ENCODE measurements at regions not wholly inside any gene's neighbourhood (a gene's known extent, or its start where the extent isn't known, plus 50 kb on each side); places are given as distances from the start of the nearest gene placed in this dataset.

DNA sequence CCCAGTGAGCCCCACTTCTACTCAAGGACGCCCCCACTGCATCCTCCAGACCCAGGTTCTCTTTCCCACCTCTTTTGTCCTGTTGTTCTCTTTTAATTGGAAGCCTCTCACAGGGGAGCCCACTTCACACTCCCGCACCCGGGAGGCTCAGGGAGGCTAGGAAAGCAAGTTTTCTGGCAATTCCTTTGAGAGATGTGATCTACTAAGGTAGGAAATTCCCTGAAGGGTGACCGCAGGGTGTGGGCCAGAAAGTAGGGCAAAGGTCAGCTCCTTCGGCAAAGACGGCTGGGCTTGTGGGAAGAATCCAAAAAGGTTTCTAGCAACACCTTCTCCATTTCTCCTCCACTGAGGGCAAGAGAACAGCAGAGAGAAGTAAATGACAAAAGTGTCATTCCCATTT, 98.1 kb upstream of the PTPN1 start:
- Mint-ChIP-seq H3K4me3 (no peak overlapping the region), H3K27ac (no peak overlapping the region), H3K9me3 (ENCODE audit: insufficient read depth) (no peaks in the 10 kb centered on the region), H3K4me1 (ENCODE audit: low read depth) (no peaks in the 10 kb centered on the region), H3K27me3 (ENCODE audit: low read depth) (peaks cover 25% of the 10 kb centered on the region), H3K36me3 (ENCODE audit: low read depth) (no peaks in the 10 kb centered on the region)
- ATAC-seq (no peak), DNase-seq (no peak)
- ChIA-PET POLR2A (no interaction called here), CTCF (no interaction called here)

DNA sequence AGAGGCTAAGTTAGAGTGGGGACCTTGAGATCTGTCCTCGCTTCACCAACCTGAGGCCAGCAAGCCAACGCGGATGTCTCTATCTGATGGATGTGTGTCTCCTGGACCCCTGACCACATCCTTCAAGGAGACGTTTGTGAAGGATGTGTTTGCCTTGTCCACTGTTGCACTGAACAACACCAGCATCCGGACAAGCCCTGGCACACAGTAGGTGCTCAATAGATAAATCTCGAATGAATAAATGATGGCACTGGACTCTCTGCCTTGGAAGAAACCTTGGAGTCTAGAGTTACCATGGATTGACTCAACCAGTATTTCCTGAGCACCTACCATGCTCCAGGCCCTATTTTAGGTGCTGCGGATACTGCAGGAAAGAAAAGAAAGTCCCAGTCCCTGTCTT, 97.7 kb upstream of the PTPN1 start:
- H3K4me3 Mint-ChIP-seq = no peak overlapping the region
- ChIA-PET CTCF (no interaction called here), POLR2A (no interaction called here)
- H3K36me3 Mint-ChIP-seq (ENCODE audit: low read depth) = no peaks in the 10 kb centered on the region
- H3K27ac Mint-ChIP-seq = no peak overlapping the region
- H3K4me1 Mint-ChIP-seq (ENCODE audit: low read depth) = no peaks in the 10 kb centered on the region
- ATAC-seq (no peak), DNase-seq (no peak)
- no peaks in the 10 kb centered on the region for H3K9me3 Mint-ChIP-seq (ENCODE audit: insufficient read depth)
- peaks cover 27% of the 10 kb centered on the region for H3K27me3 Mint-ChIP-seq (ENCODE audit: low read depth)

DNA sequence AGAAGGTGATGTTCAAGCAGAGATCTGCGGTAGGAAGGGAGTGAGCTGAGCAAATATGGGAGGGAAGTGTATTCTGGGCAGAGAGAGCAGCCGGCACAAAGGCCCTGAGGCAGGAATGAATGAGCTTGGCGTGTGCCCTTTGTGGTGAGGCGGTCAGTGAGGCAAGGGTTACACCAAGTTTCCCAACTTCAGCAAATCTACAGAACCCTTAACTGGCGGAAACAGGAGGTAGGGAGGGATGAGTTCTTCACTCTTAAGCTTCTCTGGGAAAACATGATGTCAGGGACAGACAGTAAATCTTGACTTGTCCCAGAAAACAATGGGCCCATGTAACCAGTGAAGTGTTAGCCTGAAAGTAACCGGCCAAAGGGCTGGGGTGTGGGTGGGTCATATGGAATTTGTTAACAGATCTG, 97.1 kb upstream of the PTPN1 start:
- Mint-ChIP-seq H3K27ac (no peak overlapping the region), H3K4me1 (ENCODE audit: low read depth) (no peaks in the 10 kb centered on the region), H3K36me3 (ENCODE audit: low read depth) (no peaks in the 10 kb centered on the region), H3K4me3 (no peak overlapping the region), H3K9me3 (ENCODE audit: insufficient read depth) (no peaks in the 10 kb centered on the region), H3K27me3 (ENCODE audit: low read depth) (peaks cover 31% of the 10 kb centered on the region)
- ChIA-PET POLR2A (no interaction called here), CTCF (no interaction called here)
- DNase-seq (no peak), ATAC-seq (no peak)

DNA sequence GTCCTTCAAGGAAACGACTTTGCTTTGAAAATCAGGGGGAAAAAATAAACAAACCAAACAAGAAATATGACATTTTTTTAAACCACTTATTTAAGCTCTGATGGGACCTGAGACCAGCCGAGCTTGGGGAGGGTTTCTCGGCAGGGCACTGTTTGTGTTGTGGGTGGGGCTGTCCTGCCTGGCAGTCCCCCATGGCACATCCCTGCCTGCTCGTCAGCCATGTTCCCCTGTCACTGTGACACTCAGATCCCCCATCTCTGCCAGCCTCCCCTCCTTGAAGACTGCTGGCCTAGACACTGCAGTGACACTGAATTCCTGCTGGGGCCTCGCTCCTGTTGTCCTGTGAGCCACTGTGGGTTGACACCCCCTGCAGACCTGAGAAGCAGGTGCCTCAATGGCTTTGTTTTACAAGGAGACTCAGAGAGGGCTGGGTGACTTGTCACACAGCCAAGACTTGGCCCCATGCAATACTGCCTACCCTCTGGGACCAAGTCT, 95.1 kb upstream of the PTPN1 start:
- H3K27ac Mint-ChIP-seq = peak overlapping the region; percentile 39
- CTCF ChIA-PET = interaction anchor here (1.1 kb wide), 1 partner anchor 52 kb away, joined by 3 read pairs; no protein-coding TSS in a partner anchor
- POLR2A ChIA-PET = no interaction called here
- no peak overlapping the region for H3K4me3 Mint-ChIP-seq
- H3K27me3 Mint-ChIP-seq (ENCODE audit: low read depth) = peaks cover 30% of the 10 kb centered on the region
- H3K36me3 Mint-ChIP-seq (ENCODE audit: low read depth) = no peaks in the 10 kb centered on the region
- H3K4me1 Mint-ChIP-seq (ENCODE audit: low read depth) = no peaks in the 10 kb centered on the region
- no peaks in the 10 kb centered on the region for H3K9me3 Mint-ChIP-seq (ENCODE audit: insufficient read depth)
- ATAC-seq (no peak), DNase-seq (no peak)

DNA sequence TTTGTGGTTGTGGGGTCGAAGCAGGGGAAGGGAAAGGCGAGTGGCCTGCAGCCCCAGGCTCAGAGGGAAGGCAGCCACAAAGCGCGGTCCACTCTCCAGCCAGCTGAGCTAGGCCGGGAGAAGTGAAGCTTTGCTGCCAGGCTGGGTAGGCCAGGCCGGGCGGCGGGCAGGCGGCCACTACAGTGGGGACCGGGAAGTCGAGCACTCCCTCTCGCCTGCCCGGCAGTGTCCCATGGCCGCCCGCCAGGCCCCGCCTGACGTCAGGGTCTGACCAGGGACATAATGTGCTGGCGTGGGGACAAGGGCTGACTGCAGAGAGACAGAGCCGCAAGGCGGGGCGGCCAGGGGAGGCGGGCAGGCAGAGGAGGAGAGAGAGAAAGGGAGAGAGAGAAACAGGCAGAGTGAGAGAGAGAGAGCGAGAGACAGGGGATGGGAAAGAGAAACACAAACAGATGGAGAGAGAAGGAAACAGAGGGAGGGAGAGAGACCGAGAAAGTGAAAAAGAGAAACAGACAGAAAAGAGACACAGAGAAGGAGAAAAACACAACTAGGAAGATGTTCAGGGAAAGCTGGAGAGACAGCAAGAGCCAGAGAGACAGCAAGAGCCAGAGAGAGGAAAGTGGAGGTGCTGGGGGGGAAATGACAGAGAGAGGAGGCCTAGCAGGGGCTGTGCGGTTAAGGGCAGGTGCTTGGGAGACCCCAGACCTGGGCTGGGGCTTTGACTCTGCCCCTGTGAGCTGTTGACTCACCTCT, 94.5 kb upstream of the PTPN1 start:
- ChIA-PET CTCF (interaction anchor here (1.1 kb wide), 1 partner anchor 51 kb away, joined by 3 read pairs; no protein-coding TSS in a partner anchor), POLR2A (no interaction called here)
- Mint-ChIP-seq H3K4me1 (ENCODE audit: low read depth) (no peaks in the 10 kb centered on the region), H3K27ac (peak overlapping the region; percentile 39), H3K36me3 (ENCODE audit: low read depth) (no peaks in the 10 kb centered on the region), H3K27me3 (ENCODE audit: low read depth) (peaks cover 30% of the 10 kb centered on the region), H3K9me3 (ENCODE audit: insufficient read depth) (no peaks in the 10 kb centered on the region), H3K4me3 (no peak overlapping the region)
- DNase-seq (no peak), ATAC-seq (no peak)

DNA sequence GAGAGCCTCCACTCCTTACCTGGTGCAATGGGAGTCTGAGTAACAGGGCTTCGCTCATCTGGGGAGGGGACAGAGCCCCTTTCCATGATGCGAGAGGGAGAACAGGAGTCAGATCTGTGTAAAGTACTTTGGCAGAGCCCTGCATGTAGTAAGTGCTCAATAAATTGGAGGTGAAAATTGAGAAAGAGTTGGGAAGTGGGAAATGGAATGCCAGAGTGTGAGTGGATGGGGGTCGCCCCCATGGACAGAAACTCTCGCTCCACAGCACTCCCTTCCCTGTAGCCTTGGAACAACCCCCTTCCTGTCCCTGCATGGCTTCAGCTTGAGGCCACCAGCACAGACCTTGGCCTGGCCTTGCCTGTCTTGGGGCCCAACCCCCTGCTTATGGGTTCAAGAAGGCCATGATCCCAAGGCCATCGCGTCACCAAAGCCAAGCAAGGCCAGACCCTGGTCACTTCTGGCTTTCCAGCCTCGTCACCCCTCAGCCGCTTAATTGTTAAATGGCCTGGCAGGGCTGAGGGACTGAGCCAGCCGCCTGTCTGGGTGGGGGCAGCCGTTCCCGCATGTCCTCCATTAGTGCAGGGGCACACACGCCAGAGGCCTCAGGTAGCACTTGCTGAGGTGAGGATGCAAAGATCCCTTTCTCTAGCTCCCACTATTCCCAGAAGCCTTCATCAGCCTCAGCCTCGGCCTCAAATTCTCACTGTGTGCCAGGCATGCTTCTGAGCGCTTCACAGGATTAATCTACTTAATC, 93.7 kb upstream of the PTPN1 start:
- no peaks in the 10 kb centered on the region for H3K4me1 Mint-ChIP-seq (ENCODE audit: low read depth)
- ATAC-seq (no peak), DNase-seq (no peak)
- H3K27ac Mint-ChIP-seq = no peak overlapping the region
- no peaks in the 10 kb centered on the region for H3K36me3 Mint-ChIP-seq (ENCODE audit: low read depth)
- H3K9me3 Mint-ChIP-seq (ENCODE audit: insufficient read depth) = no peaks in the 10 kb centered on the region
- ChIA-PET POLR2A (no interaction called here), CTCF (no interaction called here)
- H3K4me3 Mint-ChIP-seq = no peak overlapping the region
- peaks cover 30% of the 10 kb centered on the region for H3K27me3 Mint-ChIP-seq (ENCODE audit: low read depth)

DNA sequence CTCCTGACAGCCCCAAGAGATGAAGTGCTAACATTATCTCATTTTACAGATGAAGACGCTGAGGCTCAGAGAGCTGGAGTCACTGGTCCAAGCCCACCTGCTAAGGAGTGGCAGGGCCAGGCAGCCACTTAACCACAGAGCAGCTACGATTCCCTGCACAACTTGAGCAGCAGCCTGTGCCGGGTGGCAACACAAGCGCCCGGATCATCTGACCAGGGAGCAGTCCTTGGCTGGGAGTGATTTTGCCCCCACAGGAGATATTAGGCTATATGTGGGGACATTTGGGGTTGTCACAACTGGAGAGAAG, 93.2 kb upstream of the PTPN1 start:
- POLR2A ChIA-PET = no interaction called here
- CTCF ChIA-PET = no interaction called here
- DNase-seq (no peak), ATAC-seq (no peak)
- Mint-ChIP-seq H3K9me3 (ENCODE audit: insufficient read depth) (no peaks in the 10 kb centered on the region), H3K27me3 (ENCODE audit: low read depth) (peaks cover 27% of the 10 kb centered on the region), H3K36me3 (ENCODE audit: low read depth) (no peaks in the 10 kb centered on the region), H3K27ac (no peak overlapping the region), H3K4me1 (ENCODE audit: low read depth) (no peaks in the 10 kb centered on the region), H3K4me3 (no peak overlapping the region)

DNA sequence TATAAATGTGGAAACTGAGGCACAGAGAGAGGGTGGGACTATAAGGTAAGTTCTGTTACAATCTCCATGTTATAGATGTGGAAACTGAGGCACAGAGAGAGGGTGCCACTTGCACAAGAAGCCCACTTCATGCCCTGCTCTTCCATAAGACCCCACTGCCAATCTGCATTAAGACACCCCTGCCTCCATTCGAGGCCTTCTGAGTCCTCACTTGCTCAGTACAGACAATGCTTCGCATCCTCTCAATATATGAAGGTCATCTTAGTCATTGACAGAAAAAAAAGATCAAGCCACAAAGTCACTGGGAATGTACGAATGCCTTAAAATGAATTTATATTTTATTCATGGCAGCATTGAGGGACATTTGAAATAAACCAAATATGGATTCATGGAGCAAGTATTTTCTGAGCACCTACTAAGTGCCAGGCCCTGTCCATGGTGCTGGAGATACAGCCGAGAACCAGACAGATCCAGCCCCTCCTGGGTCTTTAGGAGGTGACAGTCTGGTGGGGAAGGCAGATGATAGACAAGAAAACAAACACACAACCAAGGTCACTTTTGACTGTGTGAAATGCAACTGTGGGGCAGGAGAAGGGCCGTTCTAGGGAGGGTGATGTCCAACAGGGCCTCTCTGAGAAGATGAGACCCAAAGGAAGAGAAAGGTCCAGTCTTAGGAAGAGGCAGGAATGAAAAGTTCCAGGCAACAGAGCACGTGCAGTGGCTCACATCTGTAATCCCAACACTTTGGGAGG, 92.5 kb upstream of the PTPN1 start:
- H3K27ac Mint-ChIP-seq = no peak overlapping the region
- POLR2A ChIA-PET = no interaction called here
- no peaks in the 10 kb centered on the region for H3K9me3 Mint-ChIP-seq (ENCODE audit: insufficient read depth)
- no peaks in the 10 kb centered on the region for H3K36me3 Mint-ChIP-seq (ENCODE audit: low read depth)
- no peak overlapping the region for H3K4me3 Mint-ChIP-seq
- ATAC-seq (no peak), DNase-seq (no peak)
- CTCF ChIA-PET = no interaction called here
- H3K4me1 Mint-ChIP-seq (ENCODE audit: low read depth) = no peaks in the 10 kb centered on the region
- peaks cover 25% of the 10 kb centered on the region for H3K27me3 Mint-ChIP-seq (ENCODE audit: low read depth)

DNA sequence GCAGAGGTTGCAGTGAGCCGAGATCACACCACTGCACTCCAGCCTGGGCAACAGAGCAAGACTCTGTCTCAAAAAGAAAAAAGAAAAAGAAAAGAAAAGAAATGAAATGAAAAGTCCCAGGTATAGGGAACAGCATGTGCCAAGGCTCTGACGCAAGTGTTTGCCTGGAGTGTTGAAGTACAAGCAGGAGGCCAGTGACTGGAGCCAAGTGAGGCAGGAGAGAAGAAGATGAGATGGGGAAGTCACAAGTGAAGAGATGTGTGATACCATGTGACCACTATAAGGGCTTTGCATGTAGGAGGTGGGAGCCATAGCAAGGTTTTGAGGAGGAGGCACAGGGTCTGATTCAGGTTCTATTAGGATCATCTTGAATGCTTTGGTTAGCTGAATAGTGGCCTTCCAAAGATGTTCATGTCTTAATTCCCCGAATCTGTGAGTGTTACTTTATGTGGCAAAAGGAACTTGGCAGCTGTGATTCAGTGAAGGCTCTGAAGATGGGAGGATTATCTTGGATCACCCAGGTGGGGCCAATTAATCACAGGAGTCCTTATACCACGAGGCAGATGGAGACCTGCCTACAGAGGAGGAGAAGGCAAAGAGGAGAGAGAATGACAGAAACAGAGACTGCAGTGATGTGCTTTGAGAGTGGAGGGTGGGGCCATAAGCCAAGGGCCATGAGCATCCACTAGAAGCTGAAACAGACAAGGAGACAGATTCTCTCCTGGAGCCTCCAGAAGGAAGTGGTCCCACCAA, 91.1 kb upstream of the PTPN1 start:
- no peaks in the 10 kb centered on the region for H3K4me1 Mint-ChIP-seq (ENCODE audit: low read depth)
- H3K27me3 Mint-ChIP-seq (ENCODE audit: low read depth) = peaks cover 17% of the 10 kb centered on the region
- H3K27ac Mint-ChIP-seq = no peak overlapping the region
- no peaks in the 10 kb centered on the region for H3K9me3 Mint-ChIP-seq (ENCODE audit: insufficient read depth)
- no peak overlapping the region for H3K4me3 Mint-ChIP-seq
- ATAC-seq = no peak
- H3K36me3 Mint-ChIP-seq (ENCODE audit: low read depth) = no peaks in the 10 kb centered on the region
- CTCF ChIA-PET = no interaction called here
- DNase-seq = no peak
- POLR2A ChIA-PET = no interaction called here

DNA sequence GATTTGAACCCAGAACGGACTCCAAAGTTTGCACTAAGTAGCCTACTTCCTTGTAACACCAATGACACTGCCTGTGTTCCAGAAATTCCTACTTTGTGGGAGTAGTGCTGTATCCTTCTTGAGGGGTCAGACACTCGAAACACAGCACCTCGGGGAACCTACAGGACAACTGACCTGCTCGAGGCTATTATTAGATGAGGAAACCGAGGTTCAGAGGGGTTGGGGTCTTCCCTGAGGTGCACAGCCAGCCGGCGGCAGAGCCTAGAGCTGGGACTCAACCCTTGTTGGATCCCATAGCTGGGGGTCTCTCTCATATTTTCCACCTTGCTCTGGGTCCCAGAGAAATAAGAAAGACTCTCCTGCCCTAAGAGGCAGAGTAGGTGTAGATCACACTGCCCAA, 89.8 kb upstream of the PTPN1 start:
- DNase-seq = no peak

DNA sequence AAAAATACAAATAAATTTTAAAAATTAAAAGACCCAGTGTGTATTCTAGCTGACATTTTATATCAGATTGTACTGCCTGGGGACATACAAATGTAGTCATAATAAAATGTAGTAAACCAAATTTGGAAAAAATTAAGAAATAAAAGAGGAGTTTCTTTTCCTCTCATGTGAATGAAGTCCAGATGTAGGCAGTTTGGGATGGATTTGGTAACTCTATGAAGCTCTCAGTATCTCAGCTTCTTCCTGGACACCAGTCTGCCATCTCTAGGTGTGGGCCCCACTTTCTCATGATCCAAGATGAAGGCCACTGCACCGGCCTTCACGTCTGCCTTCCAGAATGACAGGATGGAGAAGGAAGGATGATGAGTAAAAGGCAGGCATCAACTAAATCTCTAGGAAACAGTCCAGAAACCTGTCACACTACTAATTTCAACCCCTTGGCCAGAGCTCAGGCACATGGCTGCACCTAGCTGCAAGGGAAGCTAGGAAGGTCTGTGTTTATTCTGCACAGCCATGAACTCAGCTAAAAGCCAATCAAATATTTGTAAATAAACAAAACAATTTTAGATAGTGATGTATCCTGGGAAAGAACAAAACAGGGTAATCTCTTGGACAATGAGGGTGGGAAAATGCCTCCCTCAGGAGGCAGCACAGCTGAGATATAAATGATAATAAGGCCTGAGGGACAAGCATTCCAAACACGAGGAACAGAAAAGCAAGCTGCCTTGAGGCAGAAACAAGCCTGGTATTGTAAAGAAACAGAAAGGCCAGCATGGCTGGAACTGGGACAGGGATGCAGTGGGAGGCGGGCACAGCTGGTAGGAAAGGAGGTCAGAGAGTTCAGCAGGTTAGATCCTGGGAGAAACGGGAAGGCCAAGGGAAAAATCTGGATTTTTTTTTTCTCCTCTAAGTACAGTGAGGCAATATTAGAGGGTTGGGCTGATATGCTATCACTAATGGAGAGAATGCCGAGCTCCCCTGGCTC, 88.5 kb upstream of the PTPN1 start:
- Mint-ChIP-seq H3K27me3 (ENCODE audit: low read depth) (peaks cover 19% of the 10 kb centered on the region), H3K36me3 (ENCODE audit: low read depth) (no peaks in the 10 kb centered on the region), H3K9me3 (ENCODE audit: insufficient read depth) (no peaks in the 10 kb centered on the region), H3K4me3 (no peak overlapping the region), H3K27ac (no peak overlapping the region), H3K4me1 (ENCODE audit: low read depth) (no peaks in the 10 kb centered on the region)
- ChIA-PET CTCF (interaction anchor here (0.6 to 1.1 kb wide), 4 partner anchors 243 to 431 kb away, joined by 3 to 5 read pairs (median 3); no protein-coding TSS in a partner anchor), POLR2A (no interaction called here)
- no peak for DNase-seq
- no peak for ATAC-seq

More for the DNA sequence above, 89.8 kb upstream of the PTPN1 start:
- Mint-ChIP-seq H3K36me3 (ENCODE audit: low read depth) (no peaks in the 10 kb centered on the region), H3K27me3 (ENCODE audit: low read depth) (peaks cover 22% of the 10 kb centered on the region), H3K4me3 (no peak overlapping the region), H3K27ac (no peak overlapping the region), H3K9me3 (ENCODE audit: insufficient read depth) (no peaks in the 10 kb centered on the region), H3K4me1 (ENCODE audit: low read depth) (no peaks in the 10 kb centered on the region)
- POLR2A ChIA-PET = no interaction called here
- ATAC-seq = no peak
- CTCF ChIA-PET = no interaction called here

Data from activated CD8-positive, alpha-beta T cell treated with anti-CD3 and anti-CD28 coated beads, Interleukin-2, amount 10 ng/mL, durations not matched to agents 7 days and 5 days (primary cell).